Left renal cortex interstitium (tissue), 4 donors: ENCODE measurements at regions not wholly inside any gene's neighbourhood (a gene's known extent, or its start where the extent isn't known, plus 50 kb on each side); places are given as distances from the start of the nearest gene placed in this dataset.

Experiments
- DNase-seq, 4 donors: peaks; one replicate each; pipeline ENCODE4 v3.0.0-alpha.2; 2013; ENCODE audit warnings: low read depth in 4 of 4, low spot score in 2 of 4, missing footprints in 1 of 4

- peak in 1 of 4 donors; percentile 9 for DNase-seq
Observed at GRCh38 chr14:26765768-26766520, 168.1 kb upstream of the NOVA1 start.

GRCh38 chr14:26766726-26767125 lies 168.9 kb upstream of the NOVA1 start:
- no peak for DNase-seq

DNA sequence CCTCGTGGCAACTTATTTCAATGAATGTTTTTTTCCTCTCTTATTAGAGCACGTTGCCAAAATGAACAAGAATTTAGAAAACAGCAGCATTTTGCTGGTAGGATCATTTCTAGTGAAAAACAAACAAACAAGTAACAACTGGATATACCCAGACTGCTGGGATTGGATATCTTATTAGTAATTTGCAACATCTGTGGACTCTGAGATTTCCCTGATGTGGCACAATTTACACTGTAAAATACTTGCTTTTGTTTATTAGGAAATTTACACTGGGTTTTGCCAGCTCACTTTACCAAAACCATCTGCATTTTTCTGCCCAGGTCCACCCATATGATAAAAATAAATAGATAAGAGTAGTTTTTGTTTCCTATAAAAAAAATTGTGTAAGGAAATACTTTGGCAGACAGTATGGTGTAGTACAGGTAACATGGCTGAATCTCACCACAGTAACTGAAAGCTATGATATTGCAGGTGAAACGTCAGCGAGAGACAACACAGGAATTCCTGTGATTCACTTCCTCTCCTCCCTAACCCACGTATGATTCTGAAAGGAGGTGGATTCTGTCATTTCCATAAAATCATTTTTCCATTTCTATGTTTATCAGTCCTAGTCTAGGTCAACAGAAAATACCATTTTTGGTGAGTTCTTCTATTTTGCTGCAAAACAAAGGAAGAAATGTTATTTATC lies 176.2 kb upstream of the NOVA1 start:
- no peak for DNase-seq

- no peak for DNase-seq
Observed at GRCh38 chr14:26775765-26776563, 178.1 kb upstream of the NOVA1 start.

GRCh38 chr14:26791117-26791806 lies 193.4 kb upstream of the NOVA1 start:
- no peak for DNase-seq

DNA sequence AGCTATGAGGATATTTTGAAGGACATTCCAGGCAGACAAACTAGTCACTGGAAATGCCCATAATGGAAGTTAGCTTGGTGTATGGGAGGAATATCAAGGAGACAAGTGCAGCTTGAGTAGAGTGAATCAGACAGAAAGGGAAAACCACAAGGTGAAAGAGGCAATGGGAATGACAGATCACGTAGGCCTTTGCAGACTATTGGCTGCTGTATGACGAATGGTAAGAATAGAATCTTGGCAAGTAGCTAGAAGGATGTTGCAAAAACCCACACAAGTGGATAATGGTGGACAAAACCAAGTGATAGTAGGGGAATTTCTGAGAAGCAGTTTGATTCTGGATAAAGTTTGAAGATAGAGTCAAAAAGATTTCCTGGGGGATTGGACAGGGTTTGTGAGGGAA lies 196.9 kb upstream of the NOVA1 start:
- no peak for DNase-seq

GRCh38 chr14:26808407-26808806 lies 210.6 kb upstream of the NOVA1 start:
- DNase-seq, result no peak

DNA sequence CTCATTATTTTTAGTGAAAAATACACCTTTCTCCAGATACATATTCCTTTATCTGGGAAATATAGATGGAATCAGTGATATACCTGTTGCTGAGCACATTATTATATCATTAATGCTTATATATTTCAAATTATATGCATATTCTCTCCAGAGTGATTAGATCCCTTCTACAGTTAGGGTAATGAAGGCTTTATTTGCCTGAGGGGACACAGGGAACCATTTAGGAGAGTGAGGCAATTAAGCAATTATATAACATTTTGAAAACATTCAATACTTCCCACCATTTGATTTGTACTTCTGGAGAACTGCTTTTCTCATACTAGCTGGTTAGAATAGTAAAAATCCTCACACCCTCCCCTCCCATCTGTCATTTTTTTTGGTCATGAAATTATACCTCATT lies 212.8 kb upstream of the NOVA1 start:
- DNase-seq, result no peak

GRCh38 chr14:26811756-26812305 lies 214.0 kb upstream of the NOVA1 start:
- no peak for DNase-seq

DNA sequence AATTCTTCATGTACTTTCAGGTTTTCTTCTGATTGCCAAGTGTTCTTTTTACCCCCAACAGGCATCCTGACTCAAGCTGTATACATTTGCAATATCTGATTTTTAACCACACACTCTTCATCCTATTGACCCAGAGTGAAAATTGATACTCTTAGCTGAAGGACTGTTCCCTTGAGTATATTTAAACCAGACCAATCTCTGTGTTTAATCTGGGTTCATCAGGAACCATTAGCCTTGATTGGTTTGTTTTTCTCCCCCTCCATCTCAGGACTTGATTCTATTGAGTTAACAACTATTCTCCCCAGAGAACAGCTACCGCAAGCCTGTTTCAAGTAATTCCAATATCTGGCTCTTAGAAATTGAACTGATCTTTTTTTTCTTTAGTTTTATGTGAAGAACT lies 222.3 kb upstream of the NOVA1 start:
- no peak for DNase-seq

DNA sequence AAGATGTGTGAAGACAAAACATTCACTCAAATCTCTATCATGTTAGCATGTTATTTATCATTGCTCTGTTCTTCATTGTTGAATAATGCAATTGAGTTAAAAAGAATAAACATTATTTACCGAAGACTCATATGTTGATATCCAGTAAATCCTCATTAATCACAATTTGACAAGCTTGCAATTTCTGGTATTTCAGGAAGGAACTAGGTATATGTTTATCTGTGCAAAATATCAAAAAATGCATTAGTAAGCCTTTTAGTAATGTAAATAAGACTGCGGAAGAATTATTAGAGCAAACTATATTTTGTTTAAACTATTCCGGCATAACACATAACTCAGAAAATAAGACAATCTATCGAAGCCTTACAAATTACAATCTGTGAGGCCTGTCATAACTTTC lies 222.7 kb upstream of the NOVA1 start:
- DNase-seq, result no peak

GRCh38 chr14:26828741-26829140 lies 230.9 kb upstream of the NOVA1 start:
- DNase-seq, result no peak

DNA sequence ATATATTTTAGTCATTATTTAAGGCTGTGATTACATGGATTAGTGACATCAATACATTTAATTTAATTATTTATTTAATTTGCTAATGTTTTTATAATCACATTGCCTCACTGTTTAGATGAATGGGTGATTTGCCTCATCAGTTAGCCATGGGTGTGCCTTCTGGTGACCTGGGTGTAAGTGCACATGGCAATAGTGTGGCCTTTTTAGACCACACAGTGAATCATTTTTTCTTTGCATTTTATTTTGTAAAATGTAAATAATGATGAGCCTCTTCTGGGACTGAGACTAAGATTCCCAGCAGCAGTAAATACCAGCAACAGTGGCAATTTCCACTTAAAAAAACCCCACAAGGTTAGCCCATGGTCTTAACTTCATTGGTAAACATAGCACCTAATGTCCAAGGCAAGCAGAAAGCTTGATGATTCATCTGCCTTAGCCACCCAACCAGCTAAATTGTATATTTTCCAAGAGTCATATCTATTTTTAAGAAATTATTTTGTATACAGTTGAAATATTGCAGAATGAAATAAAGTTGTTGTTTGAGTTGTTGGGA lies 235.9 kb upstream of the NOVA1 start:
- no peak for DNase-seq

DNA sequence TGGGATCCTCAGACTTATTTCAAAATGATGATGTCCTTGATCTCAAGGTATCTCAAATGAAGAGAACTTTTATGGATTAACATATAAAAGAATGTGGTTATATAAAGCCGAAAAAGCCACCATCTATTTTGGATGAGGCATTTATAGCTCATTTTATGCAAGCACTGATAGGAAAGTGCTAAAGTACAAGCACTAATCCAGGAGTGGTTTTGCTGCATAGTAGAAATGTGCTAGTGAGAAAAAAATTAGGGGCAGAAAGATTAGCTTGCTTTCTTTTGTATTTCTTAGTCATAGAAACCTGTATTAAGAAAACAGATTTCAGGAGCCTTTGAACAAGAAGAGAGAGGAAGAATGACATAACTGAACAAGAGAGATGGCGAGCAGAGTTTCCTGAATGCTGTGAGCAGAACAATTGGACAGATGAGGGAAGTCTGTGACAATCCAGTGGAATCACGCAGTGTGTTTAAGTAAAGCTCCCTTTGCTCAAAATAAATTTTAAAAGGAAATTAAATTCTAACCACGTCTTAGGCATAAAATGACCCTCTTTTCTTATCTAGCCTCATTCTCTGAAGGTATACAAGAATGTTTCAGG lies 238.2 kb upstream of the NOVA1 start:
- DNase-seq, result no peak

DNA sequence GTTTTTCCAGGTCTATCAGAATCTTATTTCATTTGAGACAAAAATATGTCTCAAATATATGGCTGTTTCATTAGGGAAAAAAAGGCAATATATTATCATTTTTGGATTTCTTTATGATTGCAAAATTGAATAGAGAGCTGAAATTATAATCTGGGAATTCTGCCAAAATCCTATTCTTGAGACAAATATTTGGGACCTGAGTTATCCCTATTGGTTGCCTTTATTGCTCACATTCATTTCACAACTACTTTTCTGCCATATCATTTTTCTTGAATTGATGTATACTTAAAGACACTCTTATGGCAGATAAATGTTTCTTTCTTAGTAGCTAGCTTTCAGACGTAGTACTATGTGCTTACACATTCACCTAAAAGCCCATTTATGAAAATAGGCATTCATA lies 241.6 kb upstream of the NOVA1 start:
- DNase-seq, result no peak

GRCh38 chr14:26841326-26841725 lies 243.5 kb upstream of the NOVA1 start:
- DNase-seq, result no peak

DNA sequence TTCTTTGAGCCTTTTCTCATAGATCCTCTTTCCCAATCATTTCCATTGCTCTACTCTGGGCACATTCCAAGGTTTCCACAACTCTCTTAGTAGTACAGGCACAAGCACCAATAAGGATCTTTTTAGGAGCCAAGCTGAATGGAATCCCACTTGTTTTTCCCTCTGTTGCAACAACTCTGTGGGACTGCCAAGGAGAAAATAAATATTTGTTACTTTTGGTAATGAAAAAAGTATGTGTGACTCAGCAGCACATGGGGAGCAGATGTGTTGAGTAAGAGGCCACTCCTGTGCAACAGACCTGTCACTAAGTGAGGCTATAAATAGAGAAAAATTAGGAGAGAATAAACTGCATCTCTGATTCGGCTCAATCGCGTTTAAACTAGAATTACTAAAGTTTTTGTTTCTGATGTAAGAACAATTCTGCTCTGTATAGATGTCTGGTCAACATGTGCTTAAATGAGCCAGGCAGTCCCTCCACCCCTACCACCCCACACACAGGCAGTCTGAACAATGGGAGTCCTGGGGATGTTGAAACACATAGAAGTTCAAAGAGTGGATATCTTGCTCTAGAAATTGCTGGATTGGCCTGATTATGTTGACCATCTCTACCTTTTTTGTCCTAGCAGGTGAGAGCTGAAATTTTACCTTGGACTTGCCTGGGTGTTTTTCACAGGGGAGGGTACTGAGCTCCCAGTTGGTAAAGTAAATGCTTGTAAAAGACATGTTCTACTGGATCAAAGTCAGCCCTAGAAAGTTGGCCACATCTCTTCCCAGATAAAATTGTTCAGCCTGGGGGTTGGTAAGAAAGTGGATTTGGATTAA lies 244.3 kb upstream of the NOVA1 start:
- no peak for DNase-seq

DNA sequence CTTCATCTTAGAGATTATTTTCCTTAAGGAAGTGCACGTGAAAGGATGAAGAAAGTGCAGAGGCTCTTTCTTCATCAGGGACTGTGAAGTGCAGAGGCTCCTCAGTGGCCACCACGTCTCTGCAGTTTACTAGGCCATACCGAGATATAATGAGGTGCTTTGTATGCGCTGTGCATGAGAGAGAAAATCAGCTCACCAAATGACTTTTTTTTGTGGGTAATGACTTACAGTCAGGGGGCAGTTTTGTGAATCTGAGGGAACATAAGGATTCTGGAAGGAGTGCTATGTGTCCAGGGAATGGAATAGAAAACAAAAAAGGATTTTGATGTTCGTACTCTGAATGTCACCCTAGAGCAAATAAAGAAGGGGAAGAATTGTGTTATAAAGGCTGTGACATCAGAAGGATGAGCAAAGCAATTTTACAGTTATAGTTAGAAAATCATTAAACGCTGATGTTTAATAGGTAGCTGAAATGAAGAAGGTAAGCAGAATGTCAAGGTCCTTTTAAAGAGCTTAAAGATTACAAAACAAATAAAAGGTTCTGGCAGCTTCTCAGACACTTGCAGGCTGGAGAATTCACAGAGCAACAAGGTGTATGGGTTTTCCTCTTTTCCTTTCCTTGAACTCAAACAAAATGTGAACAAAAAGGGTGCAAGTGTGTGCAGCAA lies 247.5 kb upstream of the NOVA1 start:
- DNase-seq, result no peak

GRCh38 chr14:26846388-26846787 lies 248.6 kb upstream of the NOVA1 start:
- DNase-seq, result no peak
